ENCODE measurements at regions not wholly inside any gene's neighbourhood (a gene's known extent, or its start where the extent isn't known, plus 50 kb on each side); places are given as distances from the start of the nearest gene placed in this dataset.

GRCh38 chr1:96597218-96597617 lies 124.4 kb upstream of the PTBP2 start:
- no peak for TF ChIP-seq CTCF (conservative IDR thresholded peaks at IDR 0.05; ENCODE audit: low read length)
- TF ChIP-seq EZH2phosphoT487 (IDR thresholded peaks at IDR 0.05; ENCODE audit: borderline replicate concordance, low read depth, low read length) = no peak

All from OCI-LY7 (cell line).